ENCODE measurements at regions not wholly inside any gene's neighbourhood (a gene's known extent, or its start where the extent isn't known, plus 50 kb on each side); places are given as distances from the start of the nearest gene placed in this dataset.

GRCh38 chr2:128979182-128979581, 660.5 kb upstream of the HS6ST1 start:
- no peak for DNase-seq (ENCODE audit: low read depth in 2 of 2)

- DNase-seq (ENCODE audit: low read depth in 2 of 2) = no peak
Observed at GRCh38 chr2:128980475-128980874, 661.8 kb upstream of the HS6ST1 start.

- DNase-seq (ENCODE audit: low read depth in 2 of 2) = no peak
Observed at GRCh38 chr2:128981353-128981752, 662.7 kb upstream of the HS6ST1 start.

- DNase-seq (ENCODE audit: low read depth in 2 of 2) = no peak
Observed at GRCh38 chr2:128982001-128982400, 663.3 kb upstream of the HS6ST1 start.

GRCh38 chr2:128982670-128983069, 664.0 kb upstream of the HS6ST1 start:
- DNase-seq (ENCODE audit: low read depth in 2 of 2) = no peak

- no peak for DNase-seq (ENCODE audit: low read depth in 2 of 2)
Observed at GRCh38 chr2:128983094-128983493, 664.4 kb upstream of the HS6ST1 start.

GRCh38 chr2:128984081-128984480, 665.4 kb upstream of the HS6ST1 start:
- DNase-seq (ENCODE audit: low read depth in 2 of 2) = no peak

- DNase-seq (ENCODE audit: low read depth in 2 of 2) = no peak
Observed at GRCh38 chr2:128984855-128985254, 666.2 kb upstream of the HS6ST1 start.

GRCh38 chr2:128986026-128986715, 667.5 kb upstream of the HS6ST1 start:
- DNase-seq (ENCODE audit: low read depth in 2 of 2) = no peak

- no peak for DNase-seq (ENCODE audit: low read depth in 2 of 2)
Observed at GRCh38 chr2:128986867-128987268, 668.2 kb upstream of the HS6ST1 start.

GRCh38 chr2:128988326-128988725, 669.7 kb upstream of the HS6ST1 start:
- DNase-seq (ENCODE audit: low read depth in 2 of 2) = no peak

GRCh38 chr2:128988967-128989366, 670.3 kb upstream of the HS6ST1 start:
- DNase-seq (ENCODE audit: low read depth in 2 of 2) = no peak

GRCh38 chr2:128995086-128995485, 676.4 kb upstream of the HS6ST1 start:
- no peak for DNase-seq (ENCODE audit: low read depth in 2 of 2)

GRCh38 chr2:128996078-128996477, 677.4 kb upstream of the HS6ST1 start:
- no peak for DNase-seq (ENCODE audit: low read depth in 2 of 2)

- DNase-seq (ENCODE audit: low read depth in 2 of 2) = no peak
Observed at GRCh38 chr2:128997166-128997866, 678.6 kb upstream of the HS6ST1 start.

- no peak for DNase-seq (ENCODE audit: low read depth in 2 of 2)
Observed at GRCh38 chr2:129001926-129002325, 683.3 kb upstream of the HS6ST1 start.

GRCh38 chr2:129002751-129003150, 684.1 kb upstream of the HS6ST1 start:
- DNase-seq (ENCODE audit: low read depth in 2 of 2) = no peak

GRCh38 chr2:129004485-129004884, 685.8 kb upstream of the HS6ST1 start:
- no peak for DNase-seq (ENCODE audit: low read depth in 2 of 2)

GRCh38 chr2:129004940-129005490, 686.3 kb upstream of the HS6ST1 start:
- DNase-seq (ENCODE audit: low read depth in 2 of 2) = no peak

- no peak for DNase-seq (ENCODE audit: low read depth in 2 of 2)
Observed at GRCh38 chr2:129006135-129006886, 687.6 kb upstream of the HS6ST1 start.

- no peak for DNase-seq (ENCODE audit: low read depth in 2 of 2)
Observed at GRCh38 chr2:129006901-129007300, 688.2 kb upstream of the HS6ST1 start.

- no peak for DNase-seq (ENCODE audit: low read depth in 2 of 2)
Observed at GRCh38 chr2:129008055-129008880, 689.6 kb upstream of the HS6ST1 start.
